GM12874 (cell line): ENCODE measurements at regions not wholly inside any gene's neighbourhood (a gene's known extent, or its start where the extent isn't known, plus 50 kb on each side); places are given as distances from the start of the nearest gene placed in this dataset.

Source experiments
- TF ChIP-seq, protein P1 (sequence below): IDR thresholded peaks from 2 replicates; pipeline ENCODE4 v1.5.1; 2011; ENCODE audit warnings: low read depth, mild to moderate bottlenecking, control low read depth, low read length, moderate library complexity; ENCODE audit not compliant: insufficient read depth

GRCh38 chr5:5598547-5599113 is 176.2 kb downstream of the ICE1 start:
- TF ChIP-seq, protein P1, sequence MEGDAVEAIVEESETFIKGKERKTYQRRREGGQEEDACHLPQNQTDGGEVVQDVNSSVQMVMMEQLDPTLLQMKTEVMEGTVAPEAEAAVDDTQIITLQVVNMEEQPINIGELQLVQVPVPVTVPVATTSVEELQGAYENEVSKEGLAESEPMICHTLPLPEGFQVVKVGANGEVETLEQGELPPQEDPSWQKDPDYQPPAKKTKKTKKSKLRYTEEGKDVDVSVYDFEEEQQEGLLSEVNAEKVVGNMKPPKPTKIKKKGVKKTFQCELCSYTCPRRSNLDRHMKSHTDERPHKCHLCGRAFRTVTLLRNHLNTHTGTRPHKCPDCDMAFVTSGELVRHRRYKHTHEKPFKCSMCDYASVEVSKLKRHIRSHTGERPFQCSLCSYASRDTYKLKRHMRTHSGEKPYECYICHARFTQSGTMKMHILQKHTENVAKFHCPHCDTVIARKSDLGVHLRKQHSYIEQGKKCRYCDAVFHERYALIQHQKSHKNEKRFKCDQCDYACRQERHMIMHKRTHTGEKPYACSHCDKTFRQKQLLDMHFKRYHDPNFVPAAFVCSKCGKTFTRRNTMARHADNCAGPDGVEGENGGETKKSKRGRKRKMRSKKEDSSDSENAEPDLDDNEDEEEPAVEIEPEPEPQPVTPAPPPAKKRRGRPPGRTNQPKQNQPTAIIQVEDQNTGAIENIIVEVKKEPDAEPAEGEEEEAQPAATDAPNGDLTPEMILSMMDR: no peak

- TF ChIP-seq, protein P1: no peak
These were observed 170.9 kb downstream of the ICE1 start for GRCh38 chr5:5593391-5593790.

GRCh38 chr5:5592541-5592940 is 170.1 kb downstream of the ICE1 start:
- TF ChIP-seq, protein P1: no peak

- TF ChIP-seq, protein P1: no peak
These were observed 169.1 kb downstream of the ICE1 start for GRCh38 chr5:5591567-5591966.

DNA sequence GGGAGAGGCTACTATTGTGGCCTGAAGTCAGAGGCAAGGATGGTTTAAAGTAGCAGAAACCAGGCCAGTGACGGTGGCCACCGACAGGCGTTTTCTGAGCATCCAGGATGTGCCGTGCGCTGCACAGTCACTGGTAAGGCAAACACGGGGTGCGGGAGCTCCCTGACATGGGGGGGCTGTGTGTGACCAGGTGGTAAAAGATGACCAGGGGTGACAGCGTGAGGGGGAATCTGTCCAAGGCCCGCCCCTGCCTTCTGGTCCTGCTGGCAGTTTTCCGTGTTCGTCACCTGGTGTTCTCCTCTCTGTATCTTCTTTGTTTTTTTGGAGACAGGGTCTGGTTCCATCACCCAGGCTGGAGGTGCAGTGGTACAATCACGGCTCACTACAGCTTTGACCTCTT is 167.4 kb downstream of the ICE1 start:
- TF ChIP-seq, protein P1: no peak

DNA sequence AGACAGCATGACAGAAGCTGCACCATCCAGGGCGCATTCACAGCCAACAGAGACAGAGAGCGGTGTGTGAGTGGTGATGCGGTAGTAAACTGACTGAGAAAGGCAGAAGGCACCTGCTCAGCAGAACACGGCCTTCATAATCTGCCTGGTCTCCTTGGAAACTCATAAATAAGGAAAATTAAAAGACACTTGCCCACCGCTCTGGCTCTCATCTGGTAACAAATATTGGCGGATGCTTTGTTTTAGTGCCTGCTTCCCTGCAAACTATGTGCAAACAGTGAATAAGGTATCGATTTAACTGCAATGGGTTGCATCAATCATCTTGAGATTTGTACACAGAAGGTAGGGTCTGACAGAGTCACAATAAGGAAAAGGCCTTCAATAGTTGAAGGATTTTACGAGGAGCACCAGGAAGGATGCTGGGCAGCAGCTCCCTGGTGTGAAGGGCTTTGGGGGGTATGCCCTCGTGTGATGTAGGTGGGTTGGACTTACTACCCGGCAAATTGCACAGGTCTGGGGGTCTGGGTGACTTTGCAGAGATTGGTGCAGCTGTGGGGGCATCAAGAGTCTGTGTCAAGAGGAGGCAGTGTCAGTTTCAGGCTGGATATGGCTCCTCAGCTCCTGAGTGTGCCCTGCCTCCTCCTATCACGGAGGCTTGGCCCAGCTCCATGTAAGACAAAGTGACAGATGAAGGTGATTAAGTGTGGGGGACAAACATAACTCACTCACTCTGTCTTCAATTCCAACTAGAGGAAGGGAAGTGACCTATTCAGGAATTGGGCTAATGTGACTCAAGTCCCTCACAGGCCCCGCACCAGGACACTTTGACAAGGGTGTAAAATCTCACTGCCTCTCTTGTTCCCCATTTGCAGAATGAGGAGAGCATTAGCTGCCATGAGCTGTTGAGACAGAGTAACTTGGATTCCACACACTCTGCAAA is 166.7 kb downstream of the ICE1 start:
- TF ChIP-seq, protein P1: no peak

DNA sequence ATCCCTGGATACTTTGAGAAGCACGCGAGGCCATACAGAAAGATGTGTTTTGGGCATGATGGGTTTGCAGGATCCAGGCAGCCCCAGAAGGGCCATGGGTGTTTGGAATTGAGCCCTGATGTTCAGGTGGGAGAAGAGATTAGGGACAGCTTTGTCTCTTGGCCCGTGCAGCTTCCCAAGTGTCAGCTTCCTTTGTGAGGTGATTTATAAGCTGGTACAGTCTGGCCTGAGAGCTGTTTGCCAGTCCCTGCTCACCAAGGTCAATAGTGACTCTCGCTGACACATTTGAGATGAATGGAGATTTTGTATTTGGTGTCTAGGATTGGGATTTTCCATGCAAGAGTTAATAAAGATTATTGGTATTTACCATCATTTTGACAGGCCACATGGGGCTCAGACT is 165.9 kb downstream of the ICE1 start:
- TF ChIP-seq, protein P1: no peak
